SK-N-SH treated with all-trans-retinoic acid at 6 μM for 48 hours (cell line): ENCODE measurements at regions not wholly inside any gene's neighbourhood (a gene's known extent, or its start where the extent isn't known, plus 50 kb on each side); places are given as distances from the start of the nearest gene placed in this dataset.

Experiments
- ATAC-seq: fragments of 200-7000 bp; cut with Tn5 transposase; 3 replicates; pipeline ENCODE4 v1.9.1; 2020; ENCODE audit warnings: mild to moderate bottlenecking, moderate library complexity
- ARNTL ChIP-seq: fragments of 450-650 bp; formaldehyde crosslinking; IDR thresholded peaks from 2 replicates; pipeline ENCODE4 v1.5.0; 2020; ENCODE audit warnings: low read depth, mild to moderate bottlenecking, moderate library complexity, borderline replicate concordance
- BACH2 ChIP-seq: fragments of 250-450 bp; sonication (Bioruptor Pico); IDR thresholded peaks from 2 replicates; pipeline ENCODE4 v1.9.0; 2021; ENCODE audit warnings: mild to moderate bottlenecking, borderline replicate concordance
- CSRNP3 ChIP-seq: fragments of 250-450 bp; sonication (Bioruptor Pico); IDR thresholded peaks from 2 replicates; pipeline ENCODE4 v1.5.1; 2021; ENCODE audit warnings: mild to moderate bottlenecking, moderate library complexity
- ESRRG ChIP-seq: fragments of 250-450 bp; sonication (Bioruptor Pico); IDR thresholded peaks from 2 replicates; pipeline ENCODE4 v1.6.1; 2021; ENCODE audit warnings: mild to moderate bottlenecking
- ISL1 ChIP-seq: fragments of 250-450 bp; sonication (Bioruptor Pico); IDR thresholded peaks from 2 replicates; pipeline ENCODE4 v2.1.2; 2022; ENCODE audit warnings: mild to moderate bottlenecking, moderate library complexity
- PATZ1 ChIP-seq: fragments of 250-450 bp; sonication (Bioruptor Pico); IDR thresholded peaks from 2 replicates; pipeline ENCODE4 v1.8.0; 2020; ENCODE audit warnings: mild to moderate bottlenecking, moderate library complexity, borderline replicate concordance
- POU6F1 ChIP-seq: fragments of 250-450 bp; sonication (Bioruptor Pico); IDR thresholded peaks from 2 replicates; pipeline ENCODE4 v1.8.0; 2021; ENCODE audit warnings: low read depth, mild to moderate bottlenecking, moderate library complexity, borderline replicate concordance
- PPARA ChIP-seq: fragments of 250-450 bp; sonication (Bioruptor Pico); IDR thresholded peaks from 2 replicates; pipeline ENCODE4 v1.5.0; 2020; ENCODE audit warnings: mild to moderate bottlenecking, borderline replicate concordance
- SNAI2 ChIP-seq: fragments of 250-450 bp; sonication (Bioruptor Pico); IDR thresholded peaks from 2 replicates; pipeline ENCODE4 v1.5.0; 2020; ENCODE audit warnings: mild to moderate bottlenecking, moderate library complexity
- ZC3H10 ChIP-seq: fragments of 250-450 bp; sonication (Bioruptor Pico); IDR thresholded peaks from 2 replicates; pipeline ENCODE4 v1.5.1; 2021; ENCODE audit warnings: mild to moderate bottlenecking, moderate library complexity
- ZFP30 ChIP-seq: fragments of 450-650 bp; formaldehyde crosslinking; IDR thresholded peaks from 2 replicates; pipeline ENCODE4 v1.5.0; 2022; ENCODE audit warnings: mild to moderate bottlenecking, moderate library complexity
- ZNF8 ChIP-seq: fragments of 450-650 bp; formaldehyde crosslinking; IDR thresholded peaks from 2 replicates; pipeline ENCODE4 v1.5.0; 2020; ENCODE audit warnings: mild to moderate bottlenecking, moderate library complexity

GRCh38 chr10:31686599-31686998, 242.0 kb downstream of the ARHGAP12 start:
- TF ChIP-seq PPARA (CRISPR knock-in tag): no peak
- no peak for TF ChIP-seq PATZ1 (CRISPR knock-in tag)
- no peak for TF ChIP-seq CSRNP3 (CRISPR knock-in tag)
- TF ChIP-seq ESRRG (CRISPR knock-in tag): no peak
- TF ChIP-seq ARNTL (CRISPR knock-in tag): no peak
- TF ChIP-seq ZFP30: no peak
- ATAC-seq: no peak

- TF ChIP-seq ISL1: no peak
- TF ChIP-seq ZNF8 (CRISPR knock-in tag): no peak
- TF ChIP-seq PATZ1 (CRISPR knock-in tag): no peak
- TF ChIP-seq BACH2 (CRISPR knock-in tag): no peak
- no peak for TF ChIP-seq CSRNP3 (CRISPR knock-in tag)
- ATAC-seq: no peak
Measured at GRCh38 chr10:31683682-31684081, 244.9 kb downstream of the ARHGAP12 start.

- TF ChIP-seq SNAI2 (no peak), POU6F1 (CRISPR knock-in tag) (no peak)
- no peak for ATAC-seq
Measured at GRCh38 chr10:31679936-31680335, 248.7 kb downstream of the ARHGAP12 start.

GRCh38 chr10:31678575-31679516, 249.8 kb downstream of the ARHGAP12 start:
- TF ChIP-seq POU6F1 (CRISPR knock-in tag) (no peak), ARNTL (CRISPR knock-in tag) (no peak), CSRNP3 (CRISPR knock-in tag) (no peak), ZC3H10 (CRISPR knock-in tag) (no peak), SNAI2 (no peak)
- no peak for ATAC-seq
